HG03139 (cell line): ENCODE measurements at regions not wholly inside any gene's neighbourhood (a gene's known extent, or its start where the extent isn't known, plus 50 kb on each side); places are given as distances from the start of the nearest gene placed in this dataset.
"Not testable (repeated sequence)": the region's sequence is repeated elsewhere in the genome, so short reads cannot be mapped to it uniquely, and the experiment has no call there.

Experiments
- ATAC-seq: cut with Tn5 transposase; IDR thresholded peaks from one replicate; pipeline ENCODE4 v1.9.1; 2021; ENCODE audit not compliant: unreplicated experiment

DNA sequence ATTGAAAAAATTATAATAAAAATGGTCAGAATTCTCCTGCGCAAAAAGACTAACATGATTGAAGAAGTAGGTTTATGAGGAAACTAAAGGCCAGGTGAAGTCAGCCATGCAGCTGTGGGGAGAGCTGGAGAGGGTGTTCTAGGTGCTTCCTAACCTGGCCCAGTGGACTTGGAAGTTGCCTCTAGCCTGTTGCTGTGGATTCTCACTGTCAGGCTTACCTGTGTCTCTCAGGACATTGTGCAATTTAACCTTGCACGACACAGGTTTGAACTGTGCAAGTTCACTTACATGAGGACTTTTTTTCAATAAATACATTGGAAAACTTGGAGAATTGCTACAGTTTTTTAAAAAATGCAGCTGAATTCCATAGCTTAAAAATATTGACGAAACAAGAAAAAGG is 266.4 kb downstream of the CXCL12 start:
- ATAC-seq = no peak

- ATAC-seq = no peak
These were observed 268.4 kb downstream of the CXCL12 start for GRCh38 chr10:44116474-44116873.

GRCh38 chr10:44115516-44115915 is 269.4 kb downstream of the CXCL12 start:
- no peak for ATAC-seq

DNA sequence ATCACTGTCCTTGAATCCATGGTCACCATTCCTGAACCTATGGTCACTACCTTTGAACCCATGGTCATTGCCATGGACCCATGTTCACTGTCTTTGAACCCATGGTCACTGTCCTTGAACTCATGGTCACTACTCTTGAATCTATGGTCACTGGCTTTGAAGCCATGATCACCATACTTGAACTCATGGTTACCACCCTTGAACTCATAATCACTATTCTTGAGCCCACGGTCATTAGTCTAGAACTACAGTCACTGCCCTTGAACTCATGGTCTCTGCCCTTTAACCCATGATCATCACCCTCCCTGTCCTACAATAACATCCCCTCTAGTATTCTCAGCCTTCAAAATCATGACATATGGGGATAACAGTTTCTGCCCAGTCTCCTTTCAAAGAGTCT is 270.5 kb downstream of the CXCL12 start:
- no peak for ATAC-seq

DNA sequence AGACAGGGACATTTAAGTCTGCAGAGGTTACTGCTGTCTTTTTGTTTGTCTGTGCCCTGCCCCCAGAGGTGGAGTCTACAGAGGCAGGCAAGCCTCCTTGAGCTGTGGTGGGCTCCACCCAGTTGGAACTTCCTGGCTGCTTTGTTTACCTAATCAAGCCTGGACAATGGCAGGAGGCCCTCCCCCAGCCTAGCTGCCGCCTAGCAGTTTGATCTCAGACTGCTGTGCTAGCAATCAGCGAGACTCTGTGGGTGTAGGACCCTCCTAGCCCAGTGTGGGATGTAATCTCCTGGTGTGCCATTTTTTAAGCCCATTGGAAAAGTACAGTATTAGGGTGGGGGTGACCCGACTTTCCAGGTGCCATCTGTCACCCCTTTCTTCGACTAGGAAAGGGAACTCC is 272.6 kb downstream of the CXCL12 start:
- ATAC-seq = not testable (repeated sequence)

DNA sequence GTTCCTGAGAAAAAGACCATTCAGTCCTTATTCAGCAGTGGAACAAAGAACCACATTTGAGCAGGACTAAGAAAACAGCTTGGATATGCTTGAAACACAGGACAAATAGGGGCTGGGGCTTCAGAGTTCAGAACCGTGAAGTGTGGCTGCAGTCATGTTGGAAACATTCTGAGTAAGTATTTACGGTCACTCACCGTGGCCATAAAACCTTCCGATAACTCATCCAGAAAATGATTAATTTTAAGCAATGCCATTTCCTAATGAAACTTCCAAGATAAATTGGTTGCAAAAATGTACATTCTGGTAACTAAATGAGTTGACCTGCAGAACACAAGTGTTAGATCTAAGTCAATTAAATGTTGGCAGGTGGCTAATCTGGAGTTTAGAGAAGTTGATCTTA is 279.2 kb downstream of the CXCL12 start:
- no peak for ATAC-seq

DNA sequence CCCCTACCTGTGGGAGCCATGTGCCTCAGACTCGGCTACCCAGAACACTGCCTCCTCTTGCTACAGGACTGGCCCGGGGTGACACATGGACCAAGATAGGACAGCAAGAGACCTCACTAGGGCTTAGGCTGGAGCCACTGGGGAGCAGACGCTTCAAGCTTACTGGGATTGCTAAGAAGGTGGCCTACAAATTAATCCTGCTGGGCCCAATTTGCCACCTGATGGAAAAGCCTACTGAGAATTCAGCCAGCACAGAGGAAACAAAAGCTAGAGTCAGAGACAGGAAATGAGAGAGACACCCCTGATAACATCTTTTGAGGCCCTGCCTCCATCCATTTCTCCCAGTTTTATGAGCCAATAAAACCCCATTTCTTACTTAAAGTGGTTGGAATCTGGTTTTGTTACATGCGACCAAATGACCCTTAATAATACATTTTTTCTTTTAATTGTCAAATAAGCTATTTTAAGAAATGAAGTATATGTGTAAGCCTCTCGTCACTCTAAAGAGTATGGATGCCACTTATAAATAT is 282.1 kb downstream of the CXCL12 start:
- no peak for ATAC-seq

- no peak for ATAC-seq
These were observed 283.8 kb downstream of the CXCL12 start for GRCh38 chr10:44101082-44101481.

- ATAC-seq = no peak
These were observed 285.4 kb downstream of the CXCL12 start for GRCh38 chr10:44099511-44099910.

DNA sequence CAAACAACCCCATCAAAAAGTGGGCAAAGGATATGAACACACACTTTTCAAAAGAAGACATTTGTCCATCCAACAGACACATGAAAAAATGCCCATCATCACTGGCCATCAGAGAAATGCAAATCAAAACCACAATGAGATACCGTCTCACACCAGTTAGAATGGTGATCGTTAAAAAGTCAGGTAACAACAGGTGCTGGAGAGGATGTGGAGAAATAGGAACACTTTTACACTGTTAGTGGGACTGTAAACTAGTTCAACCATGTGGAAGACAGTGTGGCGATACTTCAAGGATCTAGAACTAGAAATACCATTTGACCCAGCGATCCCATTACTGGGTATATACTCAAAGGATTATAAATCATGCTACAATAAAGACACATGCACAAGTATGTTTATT is 288.7 kb downstream of the CXCL12 start:
- ATAC-seq = not testable (repeated sequence)

- ATAC-seq = no peak
These were observed 295.2 kb downstream of the CXCL12 start for GRCh38 chr10:44089671-44090070.

DNA sequence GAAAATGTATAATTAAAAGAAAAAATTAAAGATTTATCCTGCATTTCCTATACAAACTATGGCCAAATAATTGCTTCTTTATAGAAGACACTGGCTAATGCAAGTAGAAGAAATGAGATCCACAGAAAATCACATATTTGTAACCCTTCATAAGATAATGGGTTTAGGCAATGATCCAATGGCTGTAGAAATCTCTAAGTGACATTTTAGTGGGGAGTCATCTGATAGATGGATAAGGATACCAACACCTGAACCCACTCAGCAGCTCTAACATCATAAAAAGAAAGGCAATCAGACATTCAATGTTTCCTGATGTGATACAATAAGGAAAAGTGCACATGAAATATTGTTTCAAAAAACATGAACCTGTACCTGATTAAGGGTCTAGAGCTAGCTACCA is 297.5 kb downstream of the CXCL12 start:
- ATAC-seq = no peak

DNA sequence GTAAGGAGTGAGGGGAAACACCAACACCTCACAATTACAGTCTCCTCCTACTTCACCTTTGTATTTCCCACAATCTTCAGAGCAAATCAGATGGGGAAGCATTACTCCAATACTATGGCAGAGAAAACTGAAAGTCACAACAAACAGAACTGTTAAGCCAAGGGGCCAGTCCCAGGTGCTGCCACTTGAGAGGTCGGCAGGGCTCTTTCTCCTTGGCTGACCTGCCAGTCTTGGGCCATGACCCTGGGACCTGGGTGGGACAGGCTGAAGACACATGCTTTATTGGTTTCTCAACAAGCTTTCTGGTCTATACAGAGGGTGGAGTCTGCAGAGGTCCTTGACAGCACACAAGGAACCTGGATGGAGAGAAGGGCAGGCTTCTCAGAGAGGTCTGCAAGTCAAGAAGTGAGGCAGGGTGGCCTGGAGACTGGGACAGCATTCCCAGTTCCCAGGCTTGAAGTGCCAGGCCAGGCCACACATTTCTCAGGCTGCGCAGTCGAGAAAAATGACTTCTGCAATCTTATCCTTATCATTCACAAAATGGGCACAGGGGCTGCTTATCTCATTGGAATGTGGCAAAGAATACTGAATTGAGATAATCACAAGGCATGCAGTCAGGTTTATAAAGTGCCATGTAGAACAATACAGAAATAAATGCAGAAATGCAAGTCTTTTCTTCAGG is 301.0 kb downstream of the CXCL12 start:
- no peak for ATAC-seq

DNA sequence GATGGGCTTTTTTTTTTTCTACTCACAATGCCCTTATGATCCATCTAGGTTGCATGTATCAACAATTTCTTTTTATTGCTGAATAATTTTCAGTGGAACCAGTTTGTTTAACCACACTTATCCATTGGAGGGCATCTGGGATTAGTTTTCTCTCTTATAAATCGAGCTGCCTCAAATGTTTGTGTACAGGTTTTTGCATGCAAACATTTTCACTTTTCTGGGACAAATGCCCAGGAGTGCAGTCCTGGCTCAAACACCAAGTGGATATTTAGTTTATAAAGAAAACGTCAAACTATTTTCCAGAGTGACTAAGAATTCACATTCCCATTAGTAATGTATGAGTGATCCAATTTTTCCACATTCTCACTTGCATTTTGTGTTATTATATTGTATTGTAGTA is 313.4 kb downstream of the CXCL12 start:
- ATAC-seq = no peak

- no peak for ATAC-seq
These were observed 314.6 kb downstream of the CXCL12 start for GRCh38 chr10:44070282-44070681.

- no peak for ATAC-seq
These were observed 315.3 kb downstream of the CXCL12 start for GRCh38 chr10:44069573-44069972.

- no peak for ATAC-seq
These were observed 316.0 kb downstream of the CXCL12 start for GRCh38 chr10:44068716-44069482.

DNA sequence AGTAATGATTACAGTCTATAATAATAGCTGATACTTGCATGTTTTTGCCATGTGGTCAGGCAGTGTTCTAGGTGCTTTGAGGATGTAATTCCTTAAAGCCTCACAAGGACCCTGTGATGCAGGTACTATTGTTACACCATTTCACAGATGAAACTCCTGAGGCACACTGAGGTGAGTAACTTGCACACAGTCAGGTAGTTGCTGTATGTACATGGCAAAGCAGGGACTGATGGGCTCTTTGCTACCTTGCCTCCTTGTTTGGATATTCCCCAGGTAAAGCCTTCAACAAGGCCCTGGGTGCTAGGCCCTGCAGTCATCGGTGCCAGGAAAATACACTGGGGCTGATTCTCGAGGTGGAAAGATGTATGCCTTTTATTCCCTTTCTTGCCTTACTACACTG is 317.5 kb downstream of the CXCL12 start:
- no peak for ATAC-seq

GRCh38 chr10:44066527-44067255 is 318.2 kb downstream of the CXCL12 start:
- no peak for ATAC-seq

- no peak for ATAC-seq
These were observed 318.9 kb downstream of the CXCL12 start for GRCh38 chr10:44065788-44066526.
